NCI-H2227 treated with DMSO at 0.1 percent for 48 hours (cell line): ENCODE measurements at regions not wholly inside any gene's neighbourhood (a gene's known extent, or its start where the extent isn't known, plus 50 kb on each side); places are given as distances from the start of the nearest gene placed in this dataset.

ENCODE experiments used
- DNase-seq: peaks from one replicate; lab custom pipeline; 2025; lab: John Stamatoyannopoulos, UW

- no peak for DNase-seq
Measured at GRCh38 chr5:52674815-52675545, 112.7 kb upstream of the ITGA1 start.

GRCh38 chr5:52682492-52682891, 105.2 kb upstream of the ITGA1 start:
- DNase-seq: no peak

- DNase-seq: no peak
Measured at GRCh38 chr5:52684051-52684450, 103.7 kb upstream of the ITGA1 start.

- DNase-seq: no peak
Measured at GRCh38 chr5:52685566-52685965, 102.2 kb upstream of the ITGA1 start.

- DNase-seq: no peak
Measured at GRCh38 chr5:52685971-52686370, 101.7 kb upstream of the ITGA1 start.

- DNase-seq: no peak
Measured at GRCh38 chr5:52690236-52690768, 97.4 kb upstream of the ITGA1 start.

- no peak for DNase-seq
Measured at GRCh38 chr5:52692039-52692438, 95.7 kb upstream of the ITGA1 start.

- DNase-seq: no peak
Measured at GRCh38 chr5:52692606-52693005, 95.1 kb upstream of the ITGA1 start.

GRCh38 chr5:52693280-52693679, 94.4 kb upstream of the ITGA1 start:
- no peak for DNase-seq

- no peak for DNase-seq
Measured at GRCh38 chr5:52693836-52694235, 93.9 kb upstream of the ITGA1 start.

- DNase-seq: no peak
Measured at GRCh38 chr5:52694648-52695047, 93.1 kb upstream of the ITGA1 start.

GRCh38 chr5:52702877-52703276, 84.8 kb upstream of the ITGA1 start:
- DNase-seq: no peak

GRCh38 chr5:52703321-52703720, 84.4 kb upstream of the ITGA1 start:
- no peak for DNase-seq

- no peak for DNase-seq
Measured at GRCh38 chr5:52705720-52706119, 82.0 kb upstream of the ITGA1 start.

GRCh38 chr5:52706775-52707174, 80.9 kb upstream of the ITGA1 start:
- no peak for DNase-seq

- DNase-seq: no peak
Measured at GRCh38 chr5:52707616-52708015, 80.1 kb upstream of the ITGA1 start.

GRCh38 chr5:52708463-52708862, 79.3 kb upstream of the ITGA1 start:
- no peak for DNase-seq

GRCh38 chr5:52709167-52709925, 78.4 kb upstream of the ITGA1 start:
- DNase-seq: no peak

- no peak for DNase-seq
Measured at GRCh38 chr5:52710310-52710971, 77.3 kb upstream of the ITGA1 start.

- no peak for DNase-seq
Measured at GRCh38 chr5:52710972-52711596, 76.6 kb upstream of the ITGA1 start.

GRCh38 chr5:52712354-52712753, 75.4 kb upstream of the ITGA1 start:
- no peak for DNase-seq

- DNase-seq: no peak
Measured at GRCh38 chr5:52725065-52725746, 62.5 kb upstream of the ITGA1 start.
